ENCODE measurements at regions not wholly inside any gene's neighbourhood (a gene's known extent, or its start where the extent isn't known, plus 50 kb on each side); places are given as distances from the start of the nearest gene placed in this dataset.

GRCh38 chr3:159804726-159805410 is 183.8 kb upstream of the IL12A start:
- Histone ChIP-seq H2AFZ (ENCODE audit: low read depth, low read length, severe bottlenecking) (no peak overlapping the region), H3K4me3 (ENCODE audit: insufficient read depth, low read length, poor library complexity, severe bottlenecking) (no peak overlapping the region), H3K36me3 (ENCODE audit: low read length) (no peaks in the 10 kb centered on the region), H3F3A (ENCODE audit: insufficient read depth) (no peaks in the 10 kb centered on the region), H3K27ac (ENCODE audit: low read depth, low read length) (no peak overlapping the region), H3K9me2 (replicated peaks; ENCODE audit: insufficient read depth, low read length) (no peaks in the 10 kb centered on the region), H3K9me3 (ENCODE audit: insufficient read depth, low read length) (no peaks in the 10 kb centered on the region), H4K20me1 (ENCODE audit: low read depth, low read length) (no peaks in the 10 kb centered on the region), H3K27me3 (ENCODE audit: low read length) (no peaks in the 10 kb centered on the region), H3K9ac (ENCODE audit: low read length) (no peak overlapping the region), H3K4me2 (ENCODE audit: low read depth, low read length, poor library complexity, severe bottlenecking) (no peak overlapping the region), H3K79me2 (ENCODE audit: insufficient read depth, low read length) (no peaks in the 10 kb centered on the region)
- TF ChIP-seq EZH2phosphoT487 (conservative IDR thresholded peaks at IDR 0.05; ENCODE audit: low read length): no peak
- peak; percentile 85 for TF ChIP-seq CTCF (IDR thresholded peaks at IDR 0.05; ENCODE audit: insufficient read depth, low read length, poor library complexity, severe bottlenecking)

GRCh38 chr3:159805411-159805772 is 183.2 kb upstream of the IL12A start:
- Histone ChIP-seq H4K20me1 (ENCODE audit: low read depth, low read length) (no peaks in the 10 kb centered on the region), H2AFZ (ENCODE audit: low read depth, low read length, severe bottlenecking) (no peak overlapping the region), H3K4me3 (ENCODE audit: insufficient read depth, low read length, poor library complexity, severe bottlenecking) (no peak overlapping the region), H3K9ac (ENCODE audit: low read length) (no peak overlapping the region), H3K9me2 (replicated peaks; ENCODE audit: insufficient read depth, low read length) (no peaks in the 10 kb centered on the region), H3K36me3 (ENCODE audit: low read length) (no peaks in the 10 kb centered on the region), H3K4me2 (ENCODE audit: low read depth, low read length, poor library complexity, severe bottlenecking) (no peak overlapping the region), H3K27ac (ENCODE audit: low read depth, low read length) (no peak overlapping the region), H3K79me2 (ENCODE audit: insufficient read depth, low read length) (no peaks in the 10 kb centered on the region), H3K9me3 (ENCODE audit: insufficient read depth, low read length) (no peaks in the 10 kb centered on the region), H3K27me3 (ENCODE audit: low read length) (no peaks in the 10 kb centered on the region), H3F3A (ENCODE audit: insufficient read depth) (no peaks in the 10 kb centered on the region)
- TF ChIP-seq EZH2phosphoT487 (conservative IDR thresholded peaks at IDR 0.05; ENCODE audit: low read length) (no peak), CTCF (IDR thresholded peaks at IDR 0.05; ENCODE audit: insufficient read depth, low read length, poor library complexity, severe bottlenecking) (no peak)

- H3K4me3 ChIP-seq (ENCODE audit: insufficient read depth, low read length, poor library complexity, severe bottlenecking): no peak overlapping the region
- no peaks in the 10 kb centered on the region for H3F3A ChIP-seq (ENCODE audit: insufficient read depth)
- no peaks in the 10 kb centered on the region for H3K9me2 ChIP-seq (replicated peaks; ENCODE audit: insufficient read depth, low read length)
- H3K79me2 ChIP-seq (ENCODE audit: insufficient read depth, low read length): no peaks in the 10 kb centered on the region
- H3K27ac ChIP-seq (ENCODE audit: low read depth, low read length): no peak overlapping the region
- no peak for TF ChIP-seq EZH2phosphoT487 (conservative IDR thresholded peaks at IDR 0.05; ENCODE audit: low read length)
- TF ChIP-seq CTCF (IDR thresholded peaks at IDR 0.05; ENCODE audit: insufficient read depth, low read length, poor library complexity, severe bottlenecking): no peak
- H2AFZ ChIP-seq (ENCODE audit: low read depth, low read length, severe bottlenecking): no peak overlapping the region
- no peaks in the 10 kb centered on the region for H3K9me3 ChIP-seq (ENCODE audit: insufficient read depth, low read length)
- no peak overlapping the region for H3K9ac ChIP-seq (ENCODE audit: low read length)
- H4K20me1 ChIP-seq (ENCODE audit: low read depth, low read length): no peaks in the 10 kb centered on the region
- no peaks in the 10 kb centered on the region for H3K36me3 ChIP-seq (ENCODE audit: low read length)
- H3K27me3 ChIP-seq (ENCODE audit: low read length): no peaks in the 10 kb centered on the region
- H3K4me2 ChIP-seq (ENCODE audit: low read depth, low read length, poor library complexity, severe bottlenecking): no peak overlapping the region
These were observed 182.2 kb upstream of the IL12A start for GRCh38 chr3:159806412-159806811.

All from SU-DHL-6 (cell line).